ENCODE measurements at regions not wholly inside any gene's neighbourhood (a gene's known extent, or its start where the extent isn't known, plus 50 kb on each side); places are given as distances from the start of the nearest gene placed in this dataset.

DNA sequence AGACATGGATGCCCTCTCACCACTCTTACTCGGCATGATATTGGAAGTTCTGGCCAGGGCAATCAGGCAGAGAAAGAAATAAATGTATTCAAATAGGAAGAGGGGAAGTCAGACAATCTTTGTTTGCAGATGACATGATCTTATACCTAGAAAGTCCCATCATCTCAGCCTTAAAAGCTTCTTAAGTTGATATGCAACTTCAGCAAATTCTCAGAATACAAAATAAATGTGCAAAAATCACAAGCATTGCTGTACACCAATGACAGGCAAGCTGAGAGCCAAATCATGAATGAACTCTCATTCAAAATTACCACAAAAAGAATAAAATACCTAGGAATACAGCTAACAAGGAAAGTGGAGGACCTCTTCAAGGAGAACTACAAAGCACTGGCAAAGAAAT, 2190.4 kb downstream of the MAT2B start:
- Mint-ChIP-seq H3K4me1 (ENCODE audit: low read depth) (no peaks in the 10 kb centered on the region), H3K9me3 (ENCODE audit: low read depth) (peaks cover 12% of the 10 kb centered on the region), H3K4me3 (ENCODE audit: low read depth) (no peak overlapping the region), H3K36me3 (ENCODE audit: insufficient read depth) (no peaks in the 10 kb centered on the region), H3K27me3 (no peaks in the 10 kb centered on the region), H3K27ac (no peak overlapping the region)
- TF ChIP-seq, protein P1, sequence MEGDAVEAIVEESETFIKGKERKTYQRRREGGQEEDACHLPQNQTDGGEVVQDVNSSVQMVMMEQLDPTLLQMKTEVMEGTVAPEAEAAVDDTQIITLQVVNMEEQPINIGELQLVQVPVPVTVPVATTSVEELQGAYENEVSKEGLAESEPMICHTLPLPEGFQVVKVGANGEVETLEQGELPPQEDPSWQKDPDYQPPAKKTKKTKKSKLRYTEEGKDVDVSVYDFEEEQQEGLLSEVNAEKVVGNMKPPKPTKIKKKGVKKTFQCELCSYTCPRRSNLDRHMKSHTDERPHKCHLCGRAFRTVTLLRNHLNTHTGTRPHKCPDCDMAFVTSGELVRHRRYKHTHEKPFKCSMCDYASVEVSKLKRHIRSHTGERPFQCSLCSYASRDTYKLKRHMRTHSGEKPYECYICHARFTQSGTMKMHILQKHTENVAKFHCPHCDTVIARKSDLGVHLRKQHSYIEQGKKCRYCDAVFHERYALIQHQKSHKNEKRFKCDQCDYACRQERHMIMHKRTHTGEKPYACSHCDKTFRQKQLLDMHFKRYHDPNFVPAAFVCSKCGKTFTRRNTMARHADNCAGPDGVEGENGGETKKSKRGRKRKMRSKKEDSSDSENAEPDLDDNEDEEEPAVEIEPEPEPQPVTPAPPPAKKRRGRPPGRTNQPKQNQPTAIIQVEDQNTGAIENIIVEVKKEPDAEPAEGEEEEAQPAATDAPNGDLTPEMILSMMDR (IDR thresholded peaks at IDR 0.05; ENCODE audit: unreplicated experiment): no peak
- no peak for DNase-seq (ENCODE audit: low spot score, unreplicated experiment)

DNA sequence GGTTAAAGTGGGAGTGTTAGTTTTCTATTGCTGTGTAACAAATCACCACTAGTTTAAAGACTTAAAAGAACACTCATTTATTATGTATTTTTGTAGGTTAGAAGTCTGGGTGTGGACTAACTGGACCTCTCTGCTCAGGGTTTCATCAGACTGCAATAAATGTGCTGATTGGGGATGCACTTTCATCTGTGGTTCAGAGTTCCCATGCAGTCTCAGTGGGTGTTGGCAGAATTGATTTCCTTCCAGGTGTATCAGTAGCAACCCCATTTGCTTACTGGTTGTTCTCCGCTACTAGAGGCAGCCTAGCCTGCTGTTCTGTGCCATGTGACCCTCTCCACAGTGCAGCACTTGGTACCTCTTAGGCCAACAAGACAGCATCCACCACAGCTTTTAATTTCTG, 2200.5 kb downstream of the MAT2B start:
- TF ChIP-seq, protein P1 (IDR thresholded peaks at IDR 0.05; ENCODE audit: unreplicated experiment): no peak
- no peaks in the 10 kb centered on the region for H3K9me3 Mint-ChIP-seq (ENCODE audit: low read depth)

DNA sequence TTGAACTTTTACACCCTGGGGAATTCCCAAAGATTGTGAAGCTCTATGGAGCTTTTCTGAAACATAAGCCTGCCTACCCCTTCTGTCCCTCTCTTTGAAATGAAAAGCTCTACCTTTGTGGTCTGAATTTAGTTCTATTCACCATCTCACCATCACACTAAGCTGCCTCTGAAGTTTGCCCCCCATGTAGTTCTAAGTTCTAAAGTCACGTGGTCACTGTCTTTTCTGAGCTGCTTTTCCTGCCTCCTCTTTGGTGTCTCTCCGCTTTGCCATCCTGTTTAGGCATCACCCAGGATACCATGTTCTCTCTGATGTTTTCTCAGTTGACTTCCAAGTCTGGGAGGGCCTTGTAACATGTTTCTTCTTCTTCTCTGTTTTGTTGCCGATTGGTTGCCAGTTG, 2206.6 kb downstream of the MAT2B start:
- Mint-ChIP-seq H3K4me1 (ENCODE audit: low read depth) (no peaks in the 10 kb centered on the region), H3K36me3 (ENCODE audit: insufficient read depth) (no peaks in the 10 kb centered on the region), H3K27me3 (no peaks in the 10 kb centered on the region), H3K4me3 (ENCODE audit: low read depth) (no peak overlapping the region), H3K9me3 (ENCODE audit: low read depth) (no peaks in the 10 kb centered on the region), H3K27ac (no peak overlapping the region)
- no peak for DNase-seq (ENCODE audit: low spot score, unreplicated experiment)
- TF ChIP-seq, protein P1 (IDR thresholded peaks at IDR 0.05; ENCODE audit: unreplicated experiment): no peak

More for the DNA sequence above, 2200.5 kb downstream of the MAT2B start:
- Mint-ChIP-seq H3K27ac (no peak overlapping the region), H3K36me3 (ENCODE audit: insufficient read depth) (no peaks in the 10 kb centered on the region), H3K4me3 (ENCODE audit: low read depth) (no peak overlapping the region), H3K4me1 (ENCODE audit: low read depth) (no peaks in the 10 kb centered on the region), H3K27me3 (no peaks in the 10 kb centered on the region)
- no peak for DNase-seq (ENCODE audit: low spot score, unreplicated experiment)

DNA sequence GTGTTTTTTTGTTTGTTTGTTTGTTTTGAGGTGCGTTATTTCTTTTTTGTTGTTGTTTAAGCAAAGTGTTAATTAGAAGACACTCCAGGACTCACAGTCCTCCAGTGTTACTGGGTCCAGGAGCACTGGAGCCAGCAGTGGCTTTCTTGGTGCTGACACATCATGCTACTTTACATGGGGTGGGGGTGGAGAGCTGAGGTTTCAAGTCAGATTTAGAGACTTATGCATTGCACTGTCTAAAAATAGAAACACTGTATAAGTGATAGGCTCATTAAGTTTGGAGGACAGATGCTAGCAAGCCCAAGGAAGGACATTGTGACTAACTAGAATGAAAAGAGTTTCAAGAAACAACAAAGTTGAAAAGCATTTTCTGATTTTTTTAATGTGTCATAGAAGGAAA, 2209.2 kb downstream of the MAT2B start:
- no peak overlapping the region for H3K27ac Mint-ChIP-seq
- H3K27me3 Mint-ChIP-seq: no peaks in the 10 kb centered on the region
- no peak overlapping the region for H3K4me3 Mint-ChIP-seq (ENCODE audit: low read depth)
- no peaks in the 10 kb centered on the region for H3K4me1 Mint-ChIP-seq (ENCODE audit: low read depth)
- no peak for DNase-seq (ENCODE audit: low spot score, unreplicated experiment)
- no peaks in the 10 kb centered on the region for H3K36me3 Mint-ChIP-seq (ENCODE audit: insufficient read depth)
- TF ChIP-seq, protein P1 (IDR thresholded peaks at IDR 0.05; ENCODE audit: unreplicated experiment): no peak
- H3K9me3 Mint-ChIP-seq (ENCODE audit: low read depth): no peaks in the 10 kb centered on the region

DNA sequence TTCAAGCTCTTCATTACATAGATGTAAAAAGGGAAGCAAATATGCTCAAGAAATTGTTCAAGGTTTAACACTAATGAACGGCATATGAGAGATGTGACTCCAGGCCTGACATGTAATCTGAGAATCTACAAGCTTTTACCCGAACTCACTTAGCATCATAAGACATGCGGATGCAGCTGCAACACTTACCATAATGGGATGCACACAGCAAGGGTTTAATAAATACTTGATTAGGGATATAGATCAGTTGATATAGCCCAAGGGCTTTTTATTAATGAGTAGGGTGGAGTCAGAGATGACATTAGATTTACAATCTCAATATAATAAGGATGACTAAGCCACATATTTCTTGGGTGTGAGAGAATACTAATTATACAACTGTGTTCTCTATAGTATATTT, 2215.5 kb downstream of the MAT2B start:
- H3K4me1 Mint-ChIP-seq (ENCODE audit: low read depth): no peaks in the 10 kb centered on the region
- no peaks in the 10 kb centered on the region for H3K27me3 Mint-ChIP-seq
- H3K4me3 Mint-ChIP-seq (ENCODE audit: low read depth): no peak overlapping the region
- no peak for DNase-seq (ENCODE audit: low spot score, unreplicated experiment)
- TF ChIP-seq, protein P1 (IDR thresholded peaks at IDR 0.05; ENCODE audit: unreplicated experiment): no peak
- H3K9me3 Mint-ChIP-seq (ENCODE audit: low read depth): no peaks in the 10 kb centered on the region
- no peak overlapping the region for H3K27ac Mint-ChIP-seq
- H3K36me3 Mint-ChIP-seq (ENCODE audit: insufficient read depth): no peaks in the 10 kb centered on the region
